Vagina (tissue), 2 donors: ENCODE measurements at regions not wholly inside any gene's neighbourhood (a gene's known extent, or its start where the extent isn't known, plus 50 kb on each side); places are given as distances from the start of the nearest gene placed in this dataset.

ENCODE experiments used
- POLR2A ChIP-seq, 2 donors: fragments of 450-650 bp; IDR thresholded peaks; one replicate each; pipeline ENCODE4 v1.6.1; 2017; ENCODE audit warnings: antibody characterized with exemption in 2 of 2, mild to moderate bottlenecking in 2 of 2, moderate library complexity in 2 of 2
- POLR2AphosphoS5 ChIP-seq, 2 donors: sonication (generic); formaldehyde crosslinking; IDR thresholded peaks; one replicate each; pipeline ENCODE4 v1.9.0; 2017; ENCODE audit warnings: antibody characterized with exemption in 2 of 2, mild to moderate bottlenecking in 2 of 2, low read depth in 1 of 2; ENCODE audit not compliant: insufficient read depth in 1 of 2

GRCh38 chr5:2183154-2184025, 300.7 kb upstream of the IRX4 start:
- TF ChIP-seq POLR2AphosphoS5 (IDR thresholded peaks at IDR 0.05; ENCODE audit: insufficient read depth in 1 of 2, low read depth in 1 of 2) (no peak), POLR2A (IDR thresholded peaks at IDR 0.05) (no peak)
